ENCODE measurements at regions not wholly inside any gene's neighbourhood (a gene's known extent, or its start where the extent isn't known, plus 50 kb on each side); places are given as distances from the start of the nearest gene placed in this dataset.

DNA sequence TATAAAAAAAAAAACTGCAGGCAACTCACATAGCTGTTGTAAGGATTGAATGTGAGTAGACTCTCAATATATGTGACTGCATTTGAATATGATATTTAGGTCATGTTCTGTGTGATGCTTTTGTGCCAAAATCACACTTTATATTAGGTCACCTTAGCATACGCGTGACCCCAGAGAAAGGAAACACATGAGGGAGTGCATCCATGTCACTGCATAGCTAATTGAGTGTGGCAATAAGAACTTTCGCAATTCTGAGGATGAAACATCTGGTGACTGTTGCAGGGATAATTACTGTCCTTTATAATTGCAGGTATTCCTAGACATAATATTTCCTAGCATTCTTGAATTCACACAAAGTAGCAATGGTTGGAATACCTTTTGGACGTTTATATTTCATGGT lies 459.5 kb upstream of the KLF4 start:
- TF ChIP-seq, protein P1, sequence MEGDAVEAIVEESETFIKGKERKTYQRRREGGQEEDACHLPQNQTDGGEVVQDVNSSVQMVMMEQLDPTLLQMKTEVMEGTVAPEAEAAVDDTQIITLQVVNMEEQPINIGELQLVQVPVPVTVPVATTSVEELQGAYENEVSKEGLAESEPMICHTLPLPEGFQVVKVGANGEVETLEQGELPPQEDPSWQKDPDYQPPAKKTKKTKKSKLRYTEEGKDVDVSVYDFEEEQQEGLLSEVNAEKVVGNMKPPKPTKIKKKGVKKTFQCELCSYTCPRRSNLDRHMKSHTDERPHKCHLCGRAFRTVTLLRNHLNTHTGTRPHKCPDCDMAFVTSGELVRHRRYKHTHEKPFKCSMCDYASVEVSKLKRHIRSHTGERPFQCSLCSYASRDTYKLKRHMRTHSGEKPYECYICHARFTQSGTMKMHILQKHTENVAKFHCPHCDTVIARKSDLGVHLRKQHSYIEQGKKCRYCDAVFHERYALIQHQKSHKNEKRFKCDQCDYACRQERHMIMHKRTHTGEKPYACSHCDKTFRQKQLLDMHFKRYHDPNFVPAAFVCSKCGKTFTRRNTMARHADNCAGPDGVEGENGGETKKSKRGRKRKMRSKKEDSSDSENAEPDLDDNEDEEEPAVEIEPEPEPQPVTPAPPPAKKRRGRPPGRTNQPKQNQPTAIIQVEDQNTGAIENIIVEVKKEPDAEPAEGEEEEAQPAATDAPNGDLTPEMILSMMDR (IDR thresholded peaks at IDR 0.05): no peak
- no peak for TF ChIP-seq POLR2A (IDR thresholded peaks at IDR 0.05)
